ENCODE measurements at regions not wholly inside any gene's neighbourhood (a gene's known extent, or its start where the extent isn't known, plus 50 kb on each side); places are given as distances from the start of the nearest gene placed in this dataset.
A peak's percentile ranks its signal among the peaks of the same experiment; 100 is the strongest.

DNA sequence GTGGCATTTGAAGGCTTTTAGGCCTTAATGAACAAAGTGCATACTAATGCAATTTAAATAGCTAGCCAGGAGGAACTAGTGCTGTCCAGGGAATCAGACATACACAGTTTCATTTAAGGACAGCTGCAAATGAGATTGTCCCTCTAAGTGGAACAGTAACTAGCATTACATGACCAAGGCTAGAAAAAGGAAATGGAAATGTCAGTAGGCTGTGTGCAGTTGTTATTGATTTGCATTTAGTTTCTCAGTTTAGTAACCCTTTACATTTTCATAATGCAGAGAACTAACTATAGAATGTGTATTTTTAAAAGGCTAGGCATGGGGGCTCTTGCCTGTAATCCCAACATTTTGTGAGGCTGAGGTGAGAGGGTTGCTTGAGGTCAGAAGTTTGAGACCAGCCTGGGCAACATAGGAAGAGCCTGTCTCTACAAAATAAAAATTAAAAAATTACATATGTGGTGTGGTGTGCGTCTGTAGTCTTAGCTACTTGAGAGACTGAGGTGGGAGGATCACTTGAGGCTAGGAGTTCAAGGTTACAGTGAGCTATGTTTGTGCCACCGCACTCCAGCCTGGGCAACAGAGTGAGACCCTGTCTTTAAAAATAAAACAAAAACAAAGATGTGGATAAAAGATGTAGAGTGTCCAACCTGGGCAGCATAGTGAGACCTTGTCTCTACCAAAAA is 468.0 kb downstream of the UTRN start:
- H3K27ac ChIP-seq = no peak overlapping the region
- POLR2A ChIA-PET (ENCODE audit: low non-redundant PET) = no interaction called here

DNA sequence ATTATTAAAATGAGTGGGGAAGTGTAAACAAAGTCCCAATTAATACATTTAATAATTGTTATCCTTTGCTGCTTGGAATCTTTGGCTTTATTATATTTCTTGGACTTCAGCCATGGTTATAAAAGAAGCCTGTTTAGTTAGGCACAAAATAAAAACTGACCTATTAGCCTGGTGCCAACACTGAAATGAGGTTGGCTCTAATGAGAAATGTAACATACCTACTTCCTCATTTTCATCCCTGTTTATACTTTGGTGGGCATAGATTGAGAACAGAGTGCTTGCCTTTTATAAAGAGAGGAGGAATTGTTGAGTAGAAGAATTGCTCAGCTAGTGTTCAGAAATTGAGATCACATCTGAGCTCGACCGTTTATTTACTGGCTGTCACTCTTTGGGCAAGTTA is 471.3 kb downstream of the UTRN start:
- CTCF ChIA-PET = no interaction called here
- TF ChIP-seq, protein P1, sequence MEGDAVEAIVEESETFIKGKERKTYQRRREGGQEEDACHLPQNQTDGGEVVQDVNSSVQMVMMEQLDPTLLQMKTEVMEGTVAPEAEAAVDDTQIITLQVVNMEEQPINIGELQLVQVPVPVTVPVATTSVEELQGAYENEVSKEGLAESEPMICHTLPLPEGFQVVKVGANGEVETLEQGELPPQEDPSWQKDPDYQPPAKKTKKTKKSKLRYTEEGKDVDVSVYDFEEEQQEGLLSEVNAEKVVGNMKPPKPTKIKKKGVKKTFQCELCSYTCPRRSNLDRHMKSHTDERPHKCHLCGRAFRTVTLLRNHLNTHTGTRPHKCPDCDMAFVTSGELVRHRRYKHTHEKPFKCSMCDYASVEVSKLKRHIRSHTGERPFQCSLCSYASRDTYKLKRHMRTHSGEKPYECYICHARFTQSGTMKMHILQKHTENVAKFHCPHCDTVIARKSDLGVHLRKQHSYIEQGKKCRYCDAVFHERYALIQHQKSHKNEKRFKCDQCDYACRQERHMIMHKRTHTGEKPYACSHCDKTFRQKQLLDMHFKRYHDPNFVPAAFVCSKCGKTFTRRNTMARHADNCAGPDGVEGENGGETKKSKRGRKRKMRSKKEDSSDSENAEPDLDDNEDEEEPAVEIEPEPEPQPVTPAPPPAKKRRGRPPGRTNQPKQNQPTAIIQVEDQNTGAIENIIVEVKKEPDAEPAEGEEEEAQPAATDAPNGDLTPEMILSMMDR (conservative IDR thresholded peaks at IDR 0.05; ENCODE audit: low read depth) = no peak
- POLR2A ChIA-PET (ENCODE audit: low non-redundant PET) = no interaction called here
- DNase-seq (ENCODE audit: low spot score) = no peak
- no peak overlapping the region for H3K27ac ChIP-seq

More for the DNA sequence above, 468.0 kb downstream of the UTRN start:
- no peak for DNase-seq (ENCODE audit: low spot score)
- TF ChIP-seq, protein P1 (conservative IDR thresholded peaks at IDR 0.05; ENCODE audit: low read depth) = no peak
- CTCF ChIA-PET = no interaction called here

DNA sequence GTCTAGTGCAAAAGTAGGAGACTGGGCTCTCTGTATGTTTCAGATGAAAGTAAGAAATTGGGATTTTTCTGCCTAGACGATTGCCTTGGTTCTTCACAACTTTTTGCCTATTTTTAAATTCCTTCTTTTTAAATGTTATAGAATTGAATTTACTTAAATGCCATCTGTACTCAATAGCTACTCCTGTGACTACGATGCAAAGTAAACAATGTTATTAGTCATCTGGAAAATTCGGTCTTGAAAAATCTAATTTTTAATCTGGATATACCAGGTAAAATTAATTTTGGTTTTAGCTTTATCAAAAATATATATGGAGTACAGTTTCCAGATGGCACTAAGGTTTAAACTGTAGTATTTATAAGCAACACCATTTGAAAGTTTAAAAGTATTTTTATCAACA is 472.2 kb downstream of the UTRN start:
- ChIA-PET POLR2A (ENCODE audit: low non-redundant PET) (no interaction called here), CTCF (interaction anchor here (0.5 to 0.6 kb wide), 2 partner anchors 13 to 74 kb away, joined by 3 to 4 read pairs; no protein-coding TSS in a partner anchor)
- TF ChIP-seq, protein P1 (conservative IDR thresholded peaks at IDR 0.05; ENCODE audit: low read depth) = no peak
- H3K27ac ChIP-seq = no peak overlapping the region
- DNase-seq (ENCODE audit: low spot score) = no peak

DNA sequence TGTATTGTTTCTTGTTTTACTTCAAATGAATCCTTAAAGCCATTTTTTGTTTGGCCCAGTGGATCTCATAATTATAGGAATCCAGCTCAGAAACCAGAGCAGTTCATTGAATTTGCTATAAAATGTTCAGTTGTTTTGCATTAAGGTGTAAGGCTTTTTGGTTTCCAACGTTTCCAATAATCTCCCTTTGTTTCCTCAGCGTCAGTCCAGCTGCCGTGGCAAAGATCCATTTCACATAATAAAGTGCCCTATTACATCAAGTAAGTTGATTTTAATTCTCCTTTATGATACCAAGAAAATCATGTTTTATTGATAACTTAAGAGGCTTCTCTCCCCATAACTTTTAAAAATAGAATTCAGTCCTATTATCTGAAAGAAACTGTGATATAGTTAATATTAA is 472.6 kb downstream of the UTRN start:
- POLR2A ChIA-PET (ENCODE audit: low non-redundant PET) = no interaction called here
- CTCF ChIA-PET = interaction anchor here (0.5 to 0.6 kb wide), 2 partner anchors 14 to 75 kb away, joined by 3 to 4 read pairs; no protein-coding TSS in a partner anchor
- TF ChIP-seq, protein P1 (conservative IDR thresholded peaks at IDR 0.05; ENCODE audit: low read depth) = no peak
- no peak for DNase-seq (ENCODE audit: low spot score)
- H3K27ac ChIP-seq = no peak overlapping the region

DNA sequence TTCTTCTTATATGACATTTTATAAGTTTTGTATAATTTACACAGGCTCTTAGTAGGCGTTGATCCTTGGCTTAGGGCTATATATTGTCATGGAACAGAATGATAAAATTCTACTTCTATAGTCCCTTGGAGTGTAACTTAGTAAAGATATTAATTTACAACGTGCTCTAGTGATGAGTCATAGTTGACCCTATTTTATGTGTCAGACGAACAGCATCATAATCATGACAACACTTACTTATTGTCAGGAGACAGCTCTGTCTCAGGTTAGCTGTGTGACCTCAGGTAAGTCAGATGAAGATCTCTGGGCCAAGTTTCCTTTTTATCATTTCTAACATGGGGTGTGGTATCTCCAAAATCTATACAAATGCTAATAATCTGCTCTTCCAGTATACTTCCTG is 473.5 kb downstream of the UTRN start:
- CTCF ChIA-PET = interaction anchor here (0.7 kb wide), 1 partner anchor 37 kb away, joined by 3 read pairs; no protein-coding TSS in a partner anchor
- no peak overlapping the region for H3K27ac ChIP-seq
- POLR2A ChIA-PET (ENCODE audit: low non-redundant PET) = no interaction called here
- TF ChIP-seq, protein P1 (conservative IDR thresholded peaks at IDR 0.05; ENCODE audit: low read depth) = no peak
- DNase-seq (ENCODE audit: low spot score) = peak; percentile 30

DNA sequence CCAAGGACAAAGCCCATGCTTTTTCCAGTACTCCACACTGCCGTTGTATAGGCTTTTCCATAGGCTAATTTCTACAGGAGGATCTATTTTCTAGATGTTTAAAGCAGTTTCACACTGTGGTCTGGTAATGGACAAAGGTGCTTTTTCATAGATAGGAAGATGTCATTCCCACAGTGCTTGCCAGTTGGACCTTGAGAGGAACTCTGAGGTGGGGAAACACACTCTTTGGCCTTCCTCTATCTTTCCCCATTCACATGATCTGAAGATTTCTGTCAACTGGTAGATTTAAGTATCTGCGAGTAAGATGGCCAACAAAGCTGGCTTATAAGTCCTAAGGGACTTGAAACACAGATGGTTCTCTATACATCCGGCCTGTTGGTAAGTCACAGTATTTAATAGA is 477.3 kb downstream of the UTRN start:
- no peak for DNase-seq (ENCODE audit: low spot score)
- no peak overlapping the region for H3K27ac ChIP-seq
- TF ChIP-seq, protein P1 (conservative IDR thresholded peaks at IDR 0.05; ENCODE audit: low read depth) = no peak
- ChIA-PET POLR2A (ENCODE audit: low non-redundant PET) (no interaction called here), CTCF (no interaction called here)

Measured in RWPE1 (cell line).